Cardiac muscle cell (in vitro differentiated cells and primary cell): ENCODE measurements at regions not wholly inside any gene's neighbourhood (a gene's known extent, or its start where the extent isn't known, plus 50 kb on each side); places are given as distances from the start of the nearest gene placed in this dataset.

ENCODE experiments used
- DNase-seq, 2 donors: peaks; one replicate each; pipeline versions ENCODE4 v3.0.0 to v3.0.0-alpha.2; 2010 to 2017; ENCODE audit warnings: low read depth in 1 of 2, low spot score in 1 of 2
- H3K27ac ChIP-seq: fragments of 200-600 bp; sonication (generic); 2 replicates; pipeline ENCODE4 v1.5.1; 2016
- H3K27me3 ChIP-seq: fragments of 200-600 bp; sonication (generic); 2 replicates; pipeline ENCODE4 v1.6.0; 2016; ENCODE audit warnings: control low read depth
- H3K36me3 ChIP-seq: fragments of 200-600 bp; sonication (generic); 2 replicates; pipeline ENCODE4 v1.5.1; 2016; ENCODE audit warnings: control low read depth
- H3K4me1 ChIP-seq: fragments of 200-600 bp; sonication (generic); 2 replicates; pipeline ENCODE4 v1.8.1; 2017; ENCODE audit warnings: low read depth, mild to moderate bottlenecking, mixed run types
- H3K4me3 ChIP-seq: fragments of 200-600 bp; sonication (generic); 2 replicates; pipeline ENCODE4 v1.5.1; 2016; ENCODE audit warnings: mild to moderate bottlenecking
- H3K9me3 ChIP-seq: fragments of 200-600 bp; sonication (generic); 2 replicates; pipeline ENCODE4 v1.5.1; 2017; ENCODE audit warnings: low read depth, mild to moderate bottlenecking, control low read depth
- CTCF ChIP-seq: IDR thresholded peaks from 2 replicates; pipeline ENCODE4 v1.5.1; 2012; ENCODE audit warnings: low read depth, mild to moderate bottlenecking, low read length

GRCh38 chr17:70365091-70365583 is 195.8 kb downstream of the KCNJ2 start:
- no peak overlapping the region for H3K4me3 ChIP-seq
- peak in 1 of 2 donors; percentile 43 for DNase-seq
- no peaks in the 10 kb centered on the region for H3K36me3 ChIP-seq
- H3K27ac ChIP-seq: no peak overlapping the region
- H3K4me1 ChIP-seq: no peaks in the 10 kb centered on the region
- H3K27me3 ChIP-seq: no peaks in the 10 kb centered on the region
- TF ChIP-seq CTCF: no peak
- no peaks in the 10 kb centered on the region for H3K9me3 ChIP-seq

GRCh38 chr17:70366386-70366785 is 197.1 kb downstream of the KCNJ2 start:
- Histone ChIP-seq H3K4me1 (no peaks in the 10 kb centered on the region), H3K9me3 (no peaks in the 10 kb centered on the region), H3K27me3 (no peaks in the 10 kb centered on the region), H3K36me3 (no peaks in the 10 kb centered on the region), H3K4me3 (no peak overlapping the region), H3K27ac (no peak overlapping the region)
- no peak for TF ChIP-seq CTCF
- DNase-seq: no peak

- no peaks in the 10 kb centered on the region for H3K4me1 ChIP-seq
- no peaks in the 10 kb centered on the region for H3K9me3 ChIP-seq
- TF ChIP-seq CTCF: no peak
- H3K36me3 ChIP-seq: no peaks in the 10 kb centered on the region
- no peak overlapping the region for H3K4me3 ChIP-seq
- H3K27me3 ChIP-seq: no peaks in the 10 kb centered on the region
- DNase-seq: no peak
- no peak overlapping the region for H3K27ac ChIP-seq
These were observed 198.7 kb downstream of the KCNJ2 start for GRCh38 chr17:70368011-70368410.

GRCh38 chr17:70369391-70369790 is 200.1 kb downstream of the KCNJ2 start:
- no peak for TF ChIP-seq CTCF
- Histone ChIP-seq H3K9me3 (no peaks in the 10 kb centered on the region), H3K4me3 (no peak overlapping the region), H3K27me3 (no peaks in the 10 kb centered on the region), H3K4me1 (no peaks in the 10 kb centered on the region), H3K27ac (no peak overlapping the region), H3K36me3 (no peaks in the 10 kb centered on the region)
- DNase-seq: peak in 1 of 2 donors; percentile 2

GRCh38 chr17:70370816-70371215 is 201.5 kb downstream of the KCNJ2 start:
- no peak for DNase-seq
- no peaks in the 10 kb centered on the region for H3K36me3 ChIP-seq
- H3K4me3 ChIP-seq: no peak overlapping the region
- no peaks in the 10 kb centered on the region for H3K4me1 ChIP-seq
- no peaks in the 10 kb centered on the region for H3K27me3 ChIP-seq
- no peak overlapping the region for H3K27ac ChIP-seq
- H3K9me3 ChIP-seq: no peaks in the 10 kb centered on the region
- TF ChIP-seq CTCF: no peak

- DNase-seq: no peak
- no peaks in the 10 kb centered on the region for H3K9me3 ChIP-seq
- no peak overlapping the region for H3K4me3 ChIP-seq
- no peak for TF ChIP-seq CTCF
- no peaks in the 10 kb centered on the region for H3K27me3 ChIP-seq
- H3K27ac ChIP-seq: no peak overlapping the region
- no peaks in the 10 kb centered on the region for H3K4me1 ChIP-seq
- H3K36me3 ChIP-seq: no peaks in the 10 kb centered on the region
These were observed 204.0 kb downstream of the KCNJ2 start for GRCh38 chr17:70373369-70373768.
